ENCODE measurements at regions not wholly inside any gene's neighbourhood (a gene's known extent, or its start where the extent isn't known, plus 50 kb on each side); places are given as distances from the start of the nearest gene placed in this dataset.

GRCh38 chr16:64449506-64449905, 672.4 kb downstream of the CDH11 start:
- Mint-ChIP-seq H3K4me1 (ENCODE audit: unreplicated experiment) (peaks cover 28% of the 10 kb centered on the region), H3K27ac (ENCODE audit: unreplicated experiment) (peak overlapping the region; percentile 75), H3K4me3 (ENCODE audit: unreplicated experiment) (no peak overlapping the region), H3K36me3 (ENCODE audit: unreplicated experiment) (peaks cover 2% of the 10 kb centered on the region), H3K27me3 (ENCODE audit: unreplicated experiment) (no peaks in the 10 kb centered on the region), H3K9me3 (ENCODE audit: unreplicated experiment) (peaks cover 14% of the 10 kb centered on the region)
- DNase-seq (ENCODE audit: extremely low spot score, unreplicated experiment) = no peak
- TF ChIP-seq CTCF (IDR thresholded peaks at IDR 0.05) = no peak

DNA sequence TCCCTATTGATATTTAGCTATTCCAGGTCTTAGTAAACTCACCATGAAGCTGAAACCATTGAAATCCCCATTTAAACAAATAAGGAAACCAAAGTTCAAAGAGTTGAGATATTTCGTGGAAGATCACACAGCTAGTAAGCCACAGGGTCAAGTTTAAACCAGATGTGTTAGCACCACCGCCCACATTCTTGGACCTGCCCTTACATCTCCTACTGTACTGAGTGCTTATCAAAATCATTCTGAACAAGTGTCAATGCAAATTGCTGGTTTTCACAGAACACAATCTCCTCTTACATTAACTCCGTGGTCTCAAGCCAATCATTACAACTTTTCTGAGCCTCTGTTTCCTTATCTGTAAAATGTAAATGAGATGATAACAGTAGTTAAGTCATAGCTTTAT, 676.2 kb downstream of the CDH11 start:
- peaks cover 2% of the 10 kb centered on the region for H3K36me3 Mint-ChIP-seq (ENCODE audit: unreplicated experiment)
- TF ChIP-seq CTCF (IDR thresholded peaks at IDR 0.05) = no peak
- no peak overlapping the region for H3K4me3 Mint-ChIP-seq (ENCODE audit: unreplicated experiment)
- peaks cover 27% of the 10 kb centered on the region for H3K4me1 Mint-ChIP-seq (ENCODE audit: unreplicated experiment)
- DNase-seq (ENCODE audit: extremely low spot score, unreplicated experiment) = no peak
- peaks cover 14% of the 10 kb centered on the region for H3K9me3 Mint-ChIP-seq (ENCODE audit: unreplicated experiment)
- H3K27ac Mint-ChIP-seq (ENCODE audit: unreplicated experiment) = no peak overlapping the region
- H3K27me3 Mint-ChIP-seq (ENCODE audit: unreplicated experiment) = no peaks in the 10 kb centered on the region

GRCh38 chr16:64445245-64445644, 676.6 kb downstream of the CDH11 start:
- peaks cover 14% of the 10 kb centered on the region for H3K9me3 Mint-ChIP-seq (ENCODE audit: unreplicated experiment)
- no peak overlapping the region for H3K4me3 Mint-ChIP-seq (ENCODE audit: unreplicated experiment)
- H3K36me3 Mint-ChIP-seq (ENCODE audit: unreplicated experiment) = peaks cover 2% of the 10 kb centered on the region
- no peaks in the 10 kb centered on the region for H3K27me3 Mint-ChIP-seq (ENCODE audit: unreplicated experiment)
- peaks cover 27% of the 10 kb centered on the region for H3K4me1 Mint-ChIP-seq (ENCODE audit: unreplicated experiment)
- DNase-seq (ENCODE audit: extremely low spot score, unreplicated experiment) = no peak
- TF ChIP-seq CTCF (IDR thresholded peaks at IDR 0.05) = no peak
- H3K27ac Mint-ChIP-seq (ENCODE audit: unreplicated experiment) = no peak overlapping the region

DNA sequence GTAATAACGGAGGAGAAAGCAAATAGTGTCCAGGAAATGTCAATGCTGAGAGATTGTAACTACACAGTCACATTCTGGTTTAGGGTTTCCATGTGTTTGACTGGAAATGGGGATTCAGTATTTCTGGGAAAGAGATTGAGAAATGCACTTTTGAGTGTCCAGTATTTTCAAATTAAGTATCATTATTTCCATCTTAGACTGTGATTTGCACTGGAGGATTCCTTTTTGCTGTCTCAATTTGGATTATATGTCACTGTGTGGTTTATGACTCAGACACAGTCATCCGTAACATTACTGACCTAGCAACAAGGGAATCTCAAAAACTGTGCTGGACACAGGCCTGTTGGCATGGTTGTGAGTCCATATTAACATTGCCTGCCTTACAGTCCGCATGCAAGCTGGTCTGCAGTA, 681.4 kb downstream of the CDH11 start:
- no peak overlapping the region for H3K4me3 Mint-ChIP-seq (ENCODE audit: unreplicated experiment)

GRCh38 chr16:64440005-64440404, 681.9 kb downstream of the CDH11 start:
- H3K4me3 Mint-ChIP-seq (ENCODE audit: unreplicated experiment) = no peak overlapping the region
- peak overlapping the region; percentile 90 for H3K27ac Mint-ChIP-seq (ENCODE audit: unreplicated experiment)
- peaks cover 3% of the 10 kb centered on the region for H3K9me3 Mint-ChIP-seq (ENCODE audit: unreplicated experiment)
- no peaks in the 10 kb centered on the region for H3K27me3 Mint-ChIP-seq (ENCODE audit: unreplicated experiment)
- no peak for TF ChIP-seq CTCF (IDR thresholded peaks at IDR 0.05)
- H3K4me1 Mint-ChIP-seq (ENCODE audit: unreplicated experiment) = peaks cover 21% of the 10 kb centered on the region
- peaks cover 2% of the 10 kb centered on the region for H3K36me3 Mint-ChIP-seq (ENCODE audit: unreplicated experiment)
- no peak for DNase-seq (ENCODE audit: extremely low spot score, unreplicated experiment)

More for the DNA sequence above, 681.4 kb downstream of the CDH11 start:
- no peak for TF ChIP-seq CTCF (IDR thresholded peaks at IDR 0.05)
- DNase-seq (ENCODE audit: extremely low spot score, unreplicated experiment) = no peak
- Mint-ChIP-seq H3K36me3 (ENCODE audit: unreplicated experiment) (peaks cover 2% of the 10 kb centered on the region), H3K4me1 (ENCODE audit: unreplicated experiment) (peaks cover 21% of the 10 kb centered on the region), H3K9me3 (ENCODE audit: unreplicated experiment) (peaks cover 3% of the 10 kb centered on the region), H3K27me3 (ENCODE audit: unreplicated experiment) (no peaks in the 10 kb centered on the region), H3K27ac (ENCODE audit: unreplicated experiment) (peak overlapping the region; percentile 90)
